Fibroblast of skin of abdomen (primary cell): ENCODE measurements at regions not wholly inside any gene's neighbourhood (a gene's known extent, or its start where the extent isn't known, plus 50 kb on each side); places are given as distances from the start of the nearest gene placed in this dataset.

ENCODE experiments used
- DNase-seq: peaks from one replicate; pipeline ENCODE4 v3.0.0-alpha.2; 2013

DNA sequence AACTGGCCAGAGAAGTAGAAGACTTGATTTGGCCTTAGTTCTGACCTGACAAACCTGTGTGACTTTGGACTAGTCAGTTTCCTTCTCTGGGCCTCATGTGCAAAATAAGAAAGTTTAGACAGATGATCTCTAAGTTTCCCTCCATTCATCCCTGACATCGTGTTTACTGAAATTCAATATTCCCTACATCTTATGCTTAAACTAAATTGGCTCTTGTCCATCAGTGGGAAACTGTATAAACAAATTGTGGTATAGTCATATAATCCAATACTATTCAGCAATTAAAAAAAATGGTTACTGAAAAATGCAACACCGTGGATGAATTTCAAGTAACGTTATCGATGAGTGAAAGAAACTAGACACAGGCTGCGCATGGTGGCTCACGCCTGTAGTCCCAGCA is 64.4 kb upstream of the HRH1 start:
- no peak for DNase-seq

DNA sequence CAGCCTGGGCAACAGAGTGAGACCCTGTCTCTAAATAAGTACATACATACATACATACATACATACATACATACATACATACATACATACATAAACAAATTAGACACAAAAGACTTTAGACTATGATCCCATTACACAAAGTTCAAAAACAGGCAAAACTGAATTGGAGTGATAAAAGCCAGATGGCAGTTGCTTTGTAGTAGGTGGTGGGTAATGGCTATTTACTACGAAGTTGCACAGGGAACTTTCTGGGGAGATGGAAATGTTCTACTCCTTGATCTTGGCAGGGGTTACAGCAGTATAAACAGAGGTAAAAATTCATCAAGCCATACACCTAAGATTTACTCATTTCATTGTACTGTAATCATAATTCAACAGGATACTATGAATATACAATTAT is 63.7 kb upstream of the HRH1 start:
- no peak for DNase-seq

DNA sequence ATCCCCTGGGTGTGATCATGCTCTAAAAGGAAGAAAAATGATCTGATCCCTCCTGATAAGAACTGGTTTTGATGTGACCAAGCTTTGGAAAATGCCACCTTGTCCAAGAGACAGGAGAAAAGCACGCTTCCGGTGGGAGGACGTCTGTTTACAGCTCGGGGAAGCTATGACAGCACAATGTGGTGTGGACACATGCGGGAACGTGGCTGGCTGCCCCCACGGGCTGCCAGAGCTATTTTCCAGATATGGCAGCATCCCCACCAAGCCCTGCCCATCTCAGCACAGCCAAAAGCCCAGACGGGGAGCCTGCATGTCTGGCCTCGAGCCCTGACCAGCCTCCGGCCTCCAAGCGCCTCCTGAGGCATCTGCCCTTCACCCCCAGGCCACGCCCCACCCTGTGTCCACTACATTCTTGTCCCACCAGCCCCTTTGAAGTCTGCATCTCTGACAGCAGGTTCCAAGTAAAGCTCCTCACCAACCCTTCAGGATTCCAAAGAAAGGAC is 63.2 kb upstream of the HRH1 start:
- DNase-seq: no peak

DNA sequence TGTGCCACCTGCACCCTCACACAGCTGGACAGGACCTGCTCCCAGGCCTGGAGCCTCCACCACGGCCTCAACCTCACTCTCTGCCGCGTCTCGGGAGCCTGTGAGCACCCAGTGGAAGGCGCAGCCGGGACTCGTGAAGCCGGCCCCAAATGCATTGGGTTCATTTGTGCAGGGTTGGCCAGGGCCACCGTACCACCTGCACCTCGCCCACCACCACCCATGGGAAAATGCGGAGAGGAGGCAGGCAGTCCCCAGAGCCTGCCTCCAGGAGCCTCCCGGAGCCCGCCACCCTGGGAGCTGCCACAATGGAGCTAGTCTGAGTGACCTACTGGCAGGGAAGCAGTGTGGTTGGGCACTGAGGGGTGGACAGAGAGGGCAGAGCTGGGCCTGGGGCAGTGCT is 62.5 kb upstream of the HRH1 start:
- DNase-seq: no peak

DNA sequence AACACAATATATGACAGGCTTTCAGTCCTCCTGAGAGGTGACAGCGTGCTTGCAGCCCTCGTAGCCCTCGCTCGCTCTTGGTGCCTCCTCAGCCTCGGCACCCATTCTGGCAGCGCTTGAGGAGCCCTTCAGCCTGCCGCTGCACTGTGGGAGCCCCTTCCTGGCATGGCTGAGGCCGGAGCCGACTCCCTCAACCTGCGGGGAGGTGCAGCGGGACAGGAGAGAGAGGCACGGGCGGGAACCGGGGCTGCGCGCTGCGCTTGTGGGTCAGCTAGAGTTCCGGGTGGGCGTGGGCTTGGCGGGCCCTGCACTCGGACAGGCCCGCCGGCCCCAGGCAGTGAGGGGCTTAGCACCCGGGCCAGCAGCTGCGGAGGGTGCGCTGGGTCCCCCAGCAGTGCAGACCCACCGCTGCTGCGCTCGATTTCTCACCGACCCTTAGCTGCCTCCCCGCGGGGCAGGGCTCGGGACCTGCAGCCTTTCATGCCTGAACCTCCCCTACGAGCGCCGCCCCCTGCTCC is 60.4 kb upstream of the HRH1 start:
- no peak for DNase-seq

DNA sequence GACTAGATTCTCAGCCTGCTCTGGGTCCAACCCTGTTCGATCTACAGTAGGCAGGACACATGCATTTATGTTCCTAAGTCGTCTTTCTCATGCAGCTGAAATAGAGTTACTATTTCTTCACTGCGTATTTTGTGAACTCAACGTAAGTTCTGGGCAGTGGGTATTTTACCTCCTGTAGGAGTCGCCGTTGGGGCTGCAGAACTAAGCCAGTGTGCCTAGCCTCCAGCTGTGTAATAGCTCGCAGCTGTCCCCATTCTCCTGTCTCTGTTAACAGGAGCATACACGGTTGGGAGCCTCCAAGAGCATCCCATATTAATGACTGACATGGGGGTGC is 58.4 kb upstream of the HRH1 start:
- DNase-seq: no peak

DNA sequence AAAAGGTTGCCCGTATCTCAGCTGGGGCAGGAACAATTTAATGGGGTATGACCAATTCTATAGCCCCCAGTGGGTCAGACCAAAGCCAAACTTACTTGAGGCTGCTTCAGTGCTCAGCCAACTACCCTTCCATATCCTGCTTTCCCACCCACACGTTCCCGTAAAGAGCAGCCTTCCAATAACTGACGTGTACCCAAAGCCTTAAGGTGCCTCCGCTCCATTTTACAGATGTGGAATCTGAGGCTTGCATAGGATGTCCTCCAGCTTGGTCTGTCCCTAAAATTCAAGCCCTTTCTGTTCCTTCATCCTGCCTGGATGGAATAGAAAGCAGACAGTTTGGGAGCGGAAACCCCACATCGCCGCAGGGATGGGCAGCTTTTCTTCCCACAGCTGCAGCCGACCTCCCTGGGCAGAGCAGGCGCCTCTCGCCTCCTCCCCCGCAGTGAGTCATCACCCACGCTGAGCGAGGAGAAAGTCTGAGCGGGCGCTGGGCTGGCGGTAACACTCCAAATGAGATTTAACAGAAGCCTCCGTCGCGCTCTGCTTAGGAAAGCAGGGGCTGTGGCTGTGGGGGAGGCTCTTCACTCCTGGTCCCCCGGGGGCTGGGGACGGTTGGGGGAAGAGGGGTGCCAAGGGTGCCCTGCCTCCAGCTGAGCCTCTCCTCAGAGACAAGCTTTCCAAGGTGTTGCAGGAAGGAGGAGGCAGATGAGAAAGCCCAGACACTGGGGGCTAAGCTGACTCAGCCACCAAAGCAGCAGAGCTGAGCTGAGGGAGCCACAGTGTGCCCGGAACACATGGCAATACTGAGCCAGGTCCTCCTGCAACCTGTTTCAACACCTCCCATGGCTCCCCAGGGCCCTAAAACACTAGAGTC is 57.8 kb upstream of the HRH1 start:
- DNase-seq: peak; percentile 91

DNA sequence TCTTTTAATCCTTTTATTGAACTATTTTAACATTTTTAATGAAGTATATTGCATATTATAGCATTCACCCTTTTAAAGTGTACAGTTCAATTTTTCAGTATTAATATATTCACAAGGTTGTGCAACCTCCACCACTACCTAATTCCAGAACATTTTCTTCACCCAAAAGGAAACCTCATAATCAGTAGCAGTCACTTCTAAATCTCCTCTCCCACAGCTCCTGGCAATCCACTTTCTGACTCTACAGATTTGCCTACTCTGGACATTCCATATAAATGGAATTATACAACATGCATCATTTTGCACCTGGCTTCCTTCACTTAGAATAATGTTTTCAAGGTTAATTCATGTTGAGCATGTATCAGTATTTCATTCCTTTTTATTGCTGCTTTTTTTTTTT is 55.0 kb upstream of the HRH1 start:
- DNase-seq: peak; percentile 14
